ENCODE measurements at regions not wholly inside any gene's neighbourhood (a gene's known extent, or its start where the extent isn't known, plus 50 kb on each side); places are given as distances from the start of the nearest gene placed in this dataset.

DNA sequence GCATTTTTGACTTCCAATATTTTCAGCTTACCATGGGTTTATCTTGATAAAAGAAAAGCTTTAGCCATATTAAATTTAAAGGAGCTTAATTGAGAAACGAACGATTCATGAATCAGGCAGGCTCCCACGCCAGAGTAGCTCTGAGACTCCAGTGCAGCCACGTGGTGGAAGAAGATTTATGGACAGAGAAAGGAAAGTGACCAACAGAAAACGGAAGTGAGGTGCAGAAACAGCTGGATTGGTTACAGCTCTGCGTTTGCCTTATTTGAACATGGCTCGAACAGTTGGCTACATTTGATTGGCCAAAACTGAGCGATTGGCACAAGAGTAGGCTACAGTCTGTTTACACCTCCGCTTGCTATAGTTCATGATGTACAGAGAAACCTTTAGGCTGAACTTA is 395.4 kb downstream of the GATA3 start:
- no TSS peak for BruUV-seq (replicated peaks)
- Histone ChIP-seq H3K9me1 (ENCODE audit: insufficient read depth, low read length) (no peaks in the 10 kb centered on the region), H3K23ac (ENCODE audit: low read depth, low read length) (no peak overlapping the region), H3K14ac (replicated peaks; ENCODE audit: low read depth, low read length) (no peak overlapping the region), H4K20me1 (ENCODE audit: insufficient read depth, low read length) (no peaks in the 10 kb centered on the region), H3K4me2 (ENCODE audit: low read depth, low read length) (no peak overlapping the region), H2BK15ac (ENCODE audit: low read depth, low read length) (no peak overlapping the region), H3K4me1 (ENCODE audit: control insufficient read depth, insufficient read depth, low read length) (no peaks in the 10 kb centered on the region), H4K8ac (ENCODE audit: low read depth in 2 of 2, low read length in 2 of 2) (no peak overlapping the region), H3K56ac (ENCODE audit: extremely low read depth, insufficient read depth, low read length) (no peak overlapping the region), H4K5ac (ENCODE audit: low read depth, low read length) (no peak overlapping the region), H3K4ac (ENCODE audit: low read depth, low read length) (no peak overlapping the region), H2AK9ac (replicated peaks; ENCODE audit: low read depth, low read length, poor library complexity) (no peak overlapping the region), H3K27ac (ENCODE audit: insufficient read depth, low read length) (no peak overlapping the region), H3K9ac (ENCODE audit: low read depth, low read length) (no peak overlapping the region), H2BK20ac (ENCODE audit: low read depth, low read length) (no peak overlapping the region), H3K27me3 (ENCODE audit: control insufficient read depth, insufficient read depth, low read length) (no peaks in the 10 kb centered on the region), H4K91ac (ENCODE audit: insufficient read depth, low read depth, low read length) (no peak overlapping the region), H3K36me3 (ENCODE audit: control insufficient read depth, insufficient read depth, low read length) (no peaks in the 10 kb centered on the region), H3K79me1 (ENCODE audit: low read depth in 1 of 2, low read length in 2 of 2) (no peaks in the 10 kb centered on the region), H2BK120ac (ENCODE audit: low read depth, low read length) (no peak overlapping the region), H2AFZ (replicated peaks; ENCODE audit: low read length, poor library complexity) (no peak overlapping the region), H2AK5ac (ENCODE audit: low read depth, low read length) (no peak overlapping the region), H2BK5ac (ENCODE audit: low read depth, low read length, poor library complexity, severe bottlenecking) (no peak overlapping the region), H3K4me3 (ENCODE audit: insufficient read depth, low read depth, low read length) (no peak overlapping the region), H3K18ac (ENCODE audit: low read depth, low read length) (no peak overlapping the region), H3K9me3 (ENCODE audit: control insufficient read depth, insufficient read depth, low read length) (peaks cover 17% of the 10 kb centered on the region)
- ChIA-PET POLR2A (ENCODE audit: unreplicated experiment) (no interaction called here), CTCF (interaction anchor here (0.5 kb wide), 1 partner anchor 62 kb away, joined by 4 read pairs; no protein-coding TSS in a partner anchor)
- dilution Hi-C loops (cut with HindIII; ENCODE audit: low sequenced_read_pairs, unreplicated experiment): no loop called here
- in situ Hi-C loops (cut with MboI; ENCODE audit: low sequenced_read_pairs): no loop called here
- ATAC-seq (ENCODE audit: low read depth) (no peak), DNase-seq (no peak)
- intact Hi-C loops (cut with micrococcal nuclease): no loop called here
- 19% methylated on average over 5 of the region's 9 CpGs; no CpG with 5 or more reads in 1 of the 2 experiments for WGBS, 2 experiments (ENCODE audit: extremely low coverage in 2 of 2, insufficient read length in 1 of 2)
- TF ChIP-seq MAFK (IDR thresholded peaks at IDR 0.05; ENCODE audit: low read depth, low read length): no peak
- no peak for TF ChIP-seq POLR2A (IDR thresholded peaks at IDR 0.05; ENCODE audit: low read depth, low read length)
- no peak for TF ChIP-seq MAZ (IDR thresholded peaks at IDR 0.05; ENCODE audit: borderline replicate concordance, low read depth, low read length)
- TF ChIP-seq, protein P1, sequence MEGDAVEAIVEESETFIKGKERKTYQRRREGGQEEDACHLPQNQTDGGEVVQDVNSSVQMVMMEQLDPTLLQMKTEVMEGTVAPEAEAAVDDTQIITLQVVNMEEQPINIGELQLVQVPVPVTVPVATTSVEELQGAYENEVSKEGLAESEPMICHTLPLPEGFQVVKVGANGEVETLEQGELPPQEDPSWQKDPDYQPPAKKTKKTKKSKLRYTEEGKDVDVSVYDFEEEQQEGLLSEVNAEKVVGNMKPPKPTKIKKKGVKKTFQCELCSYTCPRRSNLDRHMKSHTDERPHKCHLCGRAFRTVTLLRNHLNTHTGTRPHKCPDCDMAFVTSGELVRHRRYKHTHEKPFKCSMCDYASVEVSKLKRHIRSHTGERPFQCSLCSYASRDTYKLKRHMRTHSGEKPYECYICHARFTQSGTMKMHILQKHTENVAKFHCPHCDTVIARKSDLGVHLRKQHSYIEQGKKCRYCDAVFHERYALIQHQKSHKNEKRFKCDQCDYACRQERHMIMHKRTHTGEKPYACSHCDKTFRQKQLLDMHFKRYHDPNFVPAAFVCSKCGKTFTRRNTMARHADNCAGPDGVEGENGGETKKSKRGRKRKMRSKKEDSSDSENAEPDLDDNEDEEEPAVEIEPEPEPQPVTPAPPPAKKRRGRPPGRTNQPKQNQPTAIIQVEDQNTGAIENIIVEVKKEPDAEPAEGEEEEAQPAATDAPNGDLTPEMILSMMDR (conservative IDR thresholded peaks at IDR 0.05; ENCODE audit: low read depth, low read length): no peak
- TF ChIP-seq, protein P2, sequence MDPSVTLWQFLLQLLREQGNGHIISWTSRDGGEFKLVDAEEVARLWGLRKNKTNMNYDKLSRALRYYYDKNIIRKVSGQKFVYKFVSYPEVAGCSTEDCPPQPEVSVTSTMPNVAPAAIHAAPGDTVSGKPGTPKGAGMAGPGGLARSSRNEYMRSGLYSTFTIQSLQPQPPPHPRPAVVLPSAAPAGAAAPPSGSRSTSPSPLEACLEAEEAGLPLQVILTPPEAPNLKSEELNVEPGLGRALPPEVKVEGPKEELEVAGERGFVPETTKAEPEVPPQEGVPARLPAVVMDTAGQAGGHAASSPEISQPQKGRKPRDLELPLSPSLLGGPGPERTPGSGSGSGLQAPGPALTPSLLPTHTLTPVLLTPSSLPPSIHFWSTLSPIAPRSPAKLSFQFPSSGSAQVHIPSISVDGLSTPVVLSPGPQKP (IDR thresholded peaks at IDR 0.05; ENCODE audit: borderline replicate concordance, low read depth, low read length): no peak
- TF ChIP-seq, protein P3, sequence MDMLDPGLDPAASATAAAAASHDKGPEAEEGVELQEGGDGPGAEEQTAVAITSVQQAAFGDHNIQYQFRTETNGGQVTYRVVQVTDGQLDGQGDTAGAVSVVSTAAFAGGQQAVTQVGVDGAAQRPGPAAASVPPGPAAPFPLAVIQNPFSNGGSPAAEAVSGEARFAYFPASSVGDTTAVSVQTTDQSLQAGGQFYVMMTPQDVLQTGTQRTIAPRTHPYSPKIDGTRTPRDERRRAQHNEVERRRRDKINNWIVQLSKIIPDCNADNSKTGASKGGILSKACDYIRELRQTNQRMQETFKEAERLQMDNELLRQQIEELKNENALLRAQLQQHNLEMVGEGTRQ (IDR thresholded peaks at IDR 0.05; ENCODE audit: low read depth, low read length): no peak

All from IMR-90 (cell line).